Activated naive CD4-positive, alpha-beta T cell treated with anti-CD3 and anti-CD28 coated beads, Interleukin-2, amount 50 U/mL, for 16 hours (primary cell): ENCODE measurements at regions not wholly inside any gene's neighbourhood (a gene's known extent, or its start where the extent isn't known, plus 50 kb on each side); places are given as distances from the start of the nearest gene placed in this dataset.

Experiments used
- DNase-seq: peaks from one replicate; pipeline ENCODE4 v3.0.0-alpha.2; 2020

DNA sequence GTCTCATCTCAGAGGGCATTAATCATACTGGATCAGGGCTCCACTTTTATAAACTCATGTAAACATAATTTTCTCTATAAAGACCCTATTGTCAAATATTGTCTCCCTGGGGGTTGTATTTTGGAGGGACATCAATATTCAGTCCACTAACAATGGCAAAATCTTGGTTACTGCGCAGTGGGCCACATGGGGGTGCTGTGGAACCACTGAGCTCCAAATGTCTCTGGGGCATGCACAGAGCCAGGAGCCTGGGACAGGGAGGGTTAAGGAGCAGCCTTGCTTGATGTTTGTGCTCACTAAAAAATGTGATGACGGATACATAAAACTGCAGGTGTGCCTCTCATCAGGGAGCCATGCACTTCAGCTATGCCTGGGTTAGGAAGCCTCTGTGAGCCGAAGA is 62.1 kb upstream of the PRSS58 start:
- DNase-seq = peak; percentile 51

DNA sequence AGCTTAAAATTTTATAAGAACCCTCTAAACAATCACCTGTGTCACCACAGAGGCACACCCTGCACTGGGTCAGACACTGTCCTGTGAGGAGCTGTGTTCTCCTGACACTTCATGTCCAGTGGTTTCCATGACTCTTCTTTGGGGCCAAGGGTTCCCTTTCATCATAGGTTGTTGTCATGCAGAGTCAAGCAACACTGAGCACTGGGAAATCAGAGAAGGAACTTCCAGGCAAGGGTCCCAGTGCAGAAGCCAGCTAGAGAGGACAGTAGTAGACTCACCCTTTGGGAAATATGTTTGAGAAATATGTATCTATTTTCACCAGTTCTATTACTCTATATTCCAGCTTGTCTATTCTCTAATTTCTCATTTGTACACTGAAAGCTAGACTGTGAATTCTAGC is 56.4 kb upstream of the PRSS58 start:
- no peak for DNase-seq

- DNase-seq = no peak
These were observed 55.7 kb upstream of the PRSS58 start for GRCh38 chr7:142313528-142313927.

DNA sequence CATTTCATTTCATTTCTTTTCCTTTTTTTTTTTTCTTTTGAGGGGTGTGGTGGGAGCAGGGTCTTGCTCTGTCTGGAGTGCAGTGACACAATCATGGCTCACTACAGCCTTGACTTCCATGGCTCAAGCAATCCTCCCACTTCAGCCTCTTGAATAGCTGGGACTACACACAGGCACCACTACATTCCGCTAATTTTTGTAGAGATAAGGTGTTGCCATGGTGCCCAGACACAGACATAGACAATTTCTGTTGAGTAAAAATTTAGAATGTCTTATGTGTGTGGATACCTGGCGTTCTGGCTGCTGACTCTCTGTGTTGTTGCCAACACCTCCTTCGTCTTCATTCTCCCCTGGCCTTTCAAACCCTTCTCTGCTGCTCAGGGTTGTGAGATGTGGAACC is 54.0 kb upstream of the PRSS58 start:
- no peak for DNase-seq

DNA sequence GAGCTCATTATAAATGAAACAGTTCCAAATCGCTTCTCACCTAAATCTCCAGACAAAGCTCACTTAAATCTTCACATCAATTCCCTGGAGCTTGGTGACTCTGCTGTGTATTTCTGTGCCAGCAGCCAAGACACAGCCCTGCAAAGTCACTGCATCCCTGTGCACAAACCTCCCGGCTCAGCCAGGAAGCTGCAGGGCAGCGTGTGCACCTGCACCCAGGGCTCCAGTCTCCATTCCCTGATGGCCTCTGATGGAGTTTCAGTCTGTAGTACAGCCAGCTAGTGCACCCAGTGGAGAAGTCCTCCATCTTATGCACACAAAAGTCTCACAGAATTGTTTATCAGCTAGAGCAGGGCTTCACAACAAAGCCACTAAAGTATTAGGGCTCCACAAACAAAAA is 51.1 kb upstream of the PRSS58 start:
- DNase-seq = no peak

DNA sequence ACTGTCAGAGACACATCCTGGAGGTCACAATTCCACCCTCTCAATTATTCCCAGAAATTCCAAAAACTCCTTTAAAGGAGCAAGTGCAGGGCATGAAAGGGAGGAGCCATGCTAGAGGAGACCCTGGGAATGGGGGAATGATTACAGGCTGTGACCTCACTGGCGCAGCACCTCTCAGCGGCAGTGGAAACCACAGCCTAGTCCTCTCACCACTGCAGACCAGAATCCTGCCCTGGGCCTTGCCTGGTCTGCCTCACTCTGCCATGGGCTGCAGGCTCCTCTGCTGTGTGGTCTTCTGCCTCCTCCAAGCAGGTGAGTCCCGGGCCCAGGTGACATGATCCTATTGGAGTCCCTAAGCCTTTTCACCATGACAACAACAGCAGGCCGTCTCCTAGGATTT is 50.5 kb upstream of the PRSS58 start:
- no peak for DNase-seq
